ENCODE measurements at regions not wholly inside any gene's neighbourhood (a gene's known extent, or its start where the extent isn't known, plus 50 kb on each side); places are given as distances from the start of the nearest gene placed in this dataset.
A peak's percentile ranks its signal among the peaks of the same experiment; 100 is the strongest.

DNA sequence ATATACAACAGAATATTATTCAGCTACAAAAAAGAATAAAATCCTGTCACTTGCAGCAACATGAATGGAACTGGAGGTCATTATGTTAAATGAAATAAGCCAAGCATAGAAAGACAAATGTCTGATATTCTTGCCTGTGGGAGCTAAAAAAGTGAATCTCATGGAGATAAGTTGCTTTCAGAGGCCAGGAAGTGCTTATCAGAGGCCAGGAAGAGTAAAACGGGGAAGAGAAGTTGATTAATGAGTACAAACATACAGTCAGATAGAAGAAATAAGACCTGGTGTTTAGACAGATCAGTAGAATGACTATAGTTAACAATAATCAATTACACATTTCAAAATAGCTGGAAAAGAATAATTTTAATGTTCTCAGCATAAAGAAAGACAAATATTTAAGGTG is 54.4 kb upstream of the CPHXL start:
- no peaks in the 10 kb centered on the region for H3K36me3 Mint-ChIP-seq
- no peaks in the 10 kb centered on the region for H3K36me3 ChIP-seq (ENCODE audit: control insufficient read depth, insufficient read depth, low read length)
- no peak overlapping the region for H3K27ac Mint-ChIP-seq
- H3K4me3 Mint-ChIP-seq = no peak overlapping the region
- peaks cover 8% of the 10 kb centered on the region for H3K27me3 ChIP-seq (ENCODE audit: control insufficient read depth, insufficient read depth, low read length)
- no peaks in the 10 kb centered on the region for H3K4me1 ChIP-seq (ENCODE audit: control insufficient read depth, insufficient read depth, low read length)
- H3K27me3 Mint-ChIP-seq (ENCODE audit: low read depth in 2 of 2) = peaks cover 29 to 85% of the 10 kb centered on the region in 2 donors
- H3K27ac ChIP-seq (ENCODE audit: low read length) = no peak overlapping the region
- TF ChIP-seq, protein P1, sequence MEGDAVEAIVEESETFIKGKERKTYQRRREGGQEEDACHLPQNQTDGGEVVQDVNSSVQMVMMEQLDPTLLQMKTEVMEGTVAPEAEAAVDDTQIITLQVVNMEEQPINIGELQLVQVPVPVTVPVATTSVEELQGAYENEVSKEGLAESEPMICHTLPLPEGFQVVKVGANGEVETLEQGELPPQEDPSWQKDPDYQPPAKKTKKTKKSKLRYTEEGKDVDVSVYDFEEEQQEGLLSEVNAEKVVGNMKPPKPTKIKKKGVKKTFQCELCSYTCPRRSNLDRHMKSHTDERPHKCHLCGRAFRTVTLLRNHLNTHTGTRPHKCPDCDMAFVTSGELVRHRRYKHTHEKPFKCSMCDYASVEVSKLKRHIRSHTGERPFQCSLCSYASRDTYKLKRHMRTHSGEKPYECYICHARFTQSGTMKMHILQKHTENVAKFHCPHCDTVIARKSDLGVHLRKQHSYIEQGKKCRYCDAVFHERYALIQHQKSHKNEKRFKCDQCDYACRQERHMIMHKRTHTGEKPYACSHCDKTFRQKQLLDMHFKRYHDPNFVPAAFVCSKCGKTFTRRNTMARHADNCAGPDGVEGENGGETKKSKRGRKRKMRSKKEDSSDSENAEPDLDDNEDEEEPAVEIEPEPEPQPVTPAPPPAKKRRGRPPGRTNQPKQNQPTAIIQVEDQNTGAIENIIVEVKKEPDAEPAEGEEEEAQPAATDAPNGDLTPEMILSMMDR (IDR thresholded peaks at IDR 0.05) = no peak
- ATAC-seq = no peak
- 8% methylated on average over 1 of the region's 1 CpG for WGBS (ENCODE audit: insufficient coverage)
- no peaks in the 10 kb centered on the region for H3K9me3 Mint-ChIP-seq
- no peak overlapping the region for H3K4me3 ChIP-seq (ENCODE audit: low read length)
- H3K4me1 Mint-ChIP-seq = no peaks in the 10 kb centered on the region
- DNase-seq = no peak
- H3K9me3 ChIP-seq (ENCODE audit: control insufficient read depth, insufficient read depth, low read length) = no peaks in the 10 kb centered on the region
- intact Hi-C loops (cut with micrococcal nuclease) = no loop called here

DNA sequence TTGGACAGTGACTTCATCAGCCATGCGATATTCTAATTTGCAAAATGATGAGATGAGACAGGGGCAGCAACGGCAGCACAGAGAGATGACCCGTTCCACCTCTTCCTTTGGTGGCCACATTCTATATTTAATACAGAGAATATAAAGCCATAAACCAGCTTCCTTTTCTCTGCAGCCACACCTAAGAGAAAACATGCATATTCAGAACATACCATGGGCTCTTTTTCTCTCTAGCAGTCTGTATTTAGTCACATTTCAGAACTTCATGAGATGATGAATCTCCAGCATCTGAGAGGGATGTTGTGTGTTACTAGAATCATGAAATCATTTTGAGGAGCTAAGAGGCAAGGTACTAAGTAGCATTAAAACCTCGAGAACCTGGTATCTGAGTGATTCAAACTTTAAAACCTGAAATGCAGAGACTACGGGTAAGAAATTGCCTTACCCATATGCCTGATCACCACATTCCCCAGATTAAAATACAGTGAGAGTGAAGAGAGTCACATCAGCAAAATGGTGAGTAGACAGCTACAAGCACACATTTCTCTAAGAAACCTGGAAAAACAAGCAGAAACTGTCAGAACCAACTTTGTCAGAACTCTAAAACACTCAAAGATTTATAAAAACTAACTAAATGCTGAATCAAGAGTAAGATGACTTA is 55.5 kb upstream of the CPHXL start:
- no peak overlapping the region for H3K27ac ChIP-seq (ENCODE audit: low read length)
- no peaks in the 10 kb centered on the region for H3K36me3 Mint-ChIP-seq
- intact Hi-C loops (cut with micrococcal nuclease) = no loop called here
- H3K9me3 ChIP-seq (ENCODE audit: control insufficient read depth, insufficient read depth, low read length) = no peaks in the 10 kb centered on the region
- DNase-seq (no peak), ATAC-seq (no peak)
- H3K4me3 ChIP-seq (ENCODE audit: low read length) = no peak overlapping the region
- H3K36me3 ChIP-seq (ENCODE audit: control insufficient read depth, insufficient read depth, low read length) = no peaks in the 10 kb centered on the region
- peaks cover 5% of the 10 kb centered on the region for H3K27me3 ChIP-seq (ENCODE audit: control insufficient read depth, insufficient read depth, low read length)
- no peak overlapping the region for H3K27ac Mint-ChIP-seq
- H3K4me1 Mint-ChIP-seq = no peaks in the 10 kb centered on the region
- no peaks in the 10 kb centered on the region for H3K4me1 ChIP-seq (ENCODE audit: control insufficient read depth, insufficient read depth, low read length)
- peaks cover 27 to 78% of the 10 kb centered on the region in 2 donors for H3K27me3 Mint-ChIP-seq (ENCODE audit: low read depth in 2 of 2)
- no peak overlapping the region for H3K4me3 Mint-ChIP-seq
- TF ChIP-seq, protein P1 (IDR thresholded peaks at IDR 0.05) = no peak
- WGBS (ENCODE audit: insufficient coverage) = 79% methylated on average over 5 of the region's 5 CpGs
- no peaks in the 10 kb centered on the region for H3K9me3 Mint-ChIP-seq

DNA sequence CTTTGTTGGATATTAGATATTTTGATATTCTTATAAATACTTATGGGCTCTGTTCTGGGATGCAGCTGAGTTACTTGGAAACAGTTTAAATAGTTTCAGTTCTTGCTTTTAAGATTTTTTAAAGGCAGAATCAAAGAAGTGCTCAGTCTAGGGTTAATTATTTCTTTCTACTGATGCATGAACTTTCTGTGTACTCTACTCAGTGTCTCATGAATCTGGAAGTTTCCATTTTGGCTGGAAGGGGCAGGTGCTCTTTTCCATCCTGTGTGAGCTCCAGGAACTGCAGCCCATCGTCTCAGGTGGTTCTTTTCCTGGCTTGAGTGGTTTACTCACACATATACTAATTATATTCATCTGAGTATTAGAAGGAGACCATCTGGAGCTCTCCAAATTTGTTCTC is 61.1 kb upstream of the CPHXL start:
- no peaks in the 10 kb centered on the region for H3K9me3 ChIP-seq (ENCODE audit: control insufficient read depth, insufficient read depth, low read length)
- ATAC-seq (no peak), DNase-seq (no peak)
- intact Hi-C loops (cut with micrococcal nuclease) = no loop called here
- Mint-ChIP-seq H3K27me3 (ENCODE audit: low read depth in 2 of 2) (peaks cover 21 to 39% of the 10 kb centered on the region in 2 donors), H3K4me3 (no peak overlapping the region), H3K9me3 (no peaks in the 10 kb centered on the region), H3K36me3 (no peaks in the 10 kb centered on the region), H3K27ac (no peak overlapping the region), H3K4me1 (no peaks in the 10 kb centered on the region)
- TF ChIP-seq, protein P1 (IDR thresholded peaks at IDR 0.05) = no peak
- 33% methylated on average over 1 of the region's 1 CpG for WGBS (ENCODE audit: insufficient coverage)
- H3K27me3 ChIP-seq (ENCODE audit: control insufficient read depth, insufficient read depth, low read length) = peaks cover 3% of the 10 kb centered on the region
- H3K36me3 ChIP-seq (ENCODE audit: control insufficient read depth, insufficient read depth, low read length) = no peaks in the 10 kb centered on the region
- H3K4me3 ChIP-seq (ENCODE audit: low read length) = no peak overlapping the region
- H3K27ac ChIP-seq (ENCODE audit: low read length) = no peak overlapping the region
- no peaks in the 10 kb centered on the region for H3K4me1 ChIP-seq (ENCODE audit: control insufficient read depth, insufficient read depth, low read length)

DNA sequence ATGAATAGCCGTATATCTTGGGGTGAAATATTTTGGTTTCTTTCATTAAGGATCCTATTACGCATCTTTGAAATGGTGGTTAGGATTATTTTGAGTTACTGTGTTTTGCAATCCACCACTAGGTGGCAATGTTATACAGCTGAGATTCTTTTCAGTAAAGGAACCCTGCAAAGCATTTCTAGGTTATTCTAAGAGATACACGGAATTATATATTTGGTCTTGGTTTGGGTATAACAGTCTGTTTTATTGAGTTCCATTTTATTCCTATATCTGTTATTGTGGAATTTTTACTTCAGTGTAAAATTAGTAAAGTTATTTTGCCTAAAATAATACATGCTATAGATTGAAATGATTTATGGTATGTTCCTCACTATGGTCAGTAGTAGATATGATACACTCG is 62.9 kb upstream of the CPHXL start:
- Histone ChIP-seq H3K27ac (ENCODE audit: low read length) (no peak overlapping the region), H3K4me3 (ENCODE audit: low read length) (no peak overlapping the region), H3K27me3 (ENCODE audit: control insufficient read depth, insufficient read depth, low read length) (peaks cover 3% of the 10 kb centered on the region), H3K36me3 (ENCODE audit: control insufficient read depth, insufficient read depth, low read length) (no peaks in the 10 kb centered on the region), H3K4me1 (ENCODE audit: control insufficient read depth, insufficient read depth, low read length) (no peaks in the 10 kb centered on the region), H3K9me3 (ENCODE audit: control insufficient read depth, insufficient read depth, low read length) (no peaks in the 10 kb centered on the region)
- Mint-ChIP-seq H3K4me3 (no peak overlapping the region), H3K4me1 (no peaks in the 10 kb centered on the region), H3K36me3 (no peaks in the 10 kb centered on the region), H3K27me3 (ENCODE audit: low read depth in 2 of 2) (peaks cover 12 to 25% of the 10 kb centered on the region in 2 donors), H3K27ac (no peak overlapping the region), H3K9me3 (no peaks in the 10 kb centered on the region)
- intact Hi-C loops (cut with micrococcal nuclease) = loop anchor here (1.0 kb wide), 1 partner anchor 1382 kb away; no protein-coding TSS in a partner anchor
- DNase-seq (peak in 1 of 2 donors; percentile 68), ATAC-seq (peak in 1 of 3 donors; percentile 48)
- TF ChIP-seq, protein P1 (IDR thresholded peaks at IDR 0.05) = peak; percentile 88
- WGBS (ENCODE audit: insufficient coverage) = 31% methylated on average over 2 of the region's 4 CpGs

All from natural killer cell (primary cell).